A204.1 (cell line): ENCODE measurements at regions not wholly inside any gene's neighbourhood (a gene's known extent, or its start where the extent isn't known, plus 50 kb on each side); places are given as distances from the start of the nearest gene placed in this dataset.
"Not testable (repeated sequence)": the region's sequence is repeated elsewhere in the genome, so short reads cannot be mapped to it uniquely, and the experiment has no call there.

Source experiments
- FAIRE-seq: peaks from 2 replicates; lab custom pipeline; 2012; peaks lifted over from hg19 to GRCh38; lab: Jason Lieb, UNC

DNA sequence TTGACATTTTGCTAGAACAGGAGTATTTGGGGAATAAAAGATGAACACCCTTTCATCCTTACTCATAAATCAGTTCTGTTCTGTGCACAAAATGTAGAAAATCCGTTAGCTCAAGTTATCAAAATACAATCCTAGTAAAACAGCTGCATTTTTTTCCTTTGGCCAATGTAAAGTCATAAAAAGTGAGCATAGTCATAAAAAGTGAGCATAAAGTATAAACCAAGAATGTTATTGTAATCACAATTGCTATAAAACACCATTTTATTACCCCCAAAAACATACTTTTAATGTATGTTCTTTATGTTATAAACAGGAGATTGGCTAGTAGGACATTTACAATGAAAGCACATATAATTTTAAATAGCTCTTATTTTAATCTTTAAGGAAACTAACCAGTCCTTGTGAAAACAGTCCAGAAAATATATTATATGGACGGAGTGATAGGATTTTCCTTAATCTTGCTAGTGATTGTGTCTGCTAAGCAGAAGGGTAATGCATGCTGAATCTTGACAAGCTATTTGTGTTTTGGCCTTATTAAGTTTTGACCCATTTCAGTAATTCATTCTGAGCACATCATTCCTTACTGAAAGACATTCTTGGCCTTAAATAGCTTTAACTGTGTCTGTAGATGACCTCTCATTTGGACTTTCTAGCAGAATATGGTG is 891.8 kb downstream of the DSC3 start:
- no peak for FAIRE-seq

DNA sequence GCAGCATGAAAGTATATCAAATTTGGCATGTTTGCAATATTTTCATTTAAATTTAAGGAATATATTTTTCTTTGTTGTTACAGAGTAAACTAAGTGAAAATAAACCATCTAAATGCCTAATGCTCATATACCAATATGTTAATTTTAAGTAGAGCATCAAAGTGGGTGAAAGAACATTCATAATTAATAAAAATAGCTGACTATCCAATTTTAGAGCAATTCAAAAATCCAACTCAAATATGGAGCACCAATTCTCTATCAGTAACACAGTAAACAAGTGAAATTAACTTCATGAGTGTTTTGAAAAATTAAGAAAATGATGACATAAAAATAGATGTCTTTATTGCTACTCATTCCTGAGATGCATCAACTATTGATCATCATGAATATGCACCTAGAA is 893.0 kb downstream of the DSC3 start:
- FAIRE-seq = no peak

DNA sequence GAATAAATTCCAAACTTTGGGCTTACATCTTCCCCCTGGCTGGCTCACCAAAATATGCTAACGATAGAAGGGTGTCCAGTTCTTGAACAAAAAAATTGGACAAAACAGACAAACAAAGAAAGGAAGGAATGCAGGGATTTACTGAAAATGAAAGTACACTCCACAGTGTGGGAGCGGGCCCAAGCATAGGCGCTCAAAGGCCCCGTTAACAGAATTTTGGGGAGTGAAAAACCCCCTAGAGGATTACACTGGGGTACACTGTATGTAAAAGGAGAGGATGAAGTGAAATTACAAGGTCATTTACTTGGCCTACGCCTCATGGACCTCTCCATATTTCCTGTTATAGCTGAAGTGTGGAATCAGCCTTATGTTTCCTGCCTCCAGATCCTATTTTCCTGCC is 899.7 kb downstream of the DSC3 start:
- FAIRE-seq = no peak

DNA sequence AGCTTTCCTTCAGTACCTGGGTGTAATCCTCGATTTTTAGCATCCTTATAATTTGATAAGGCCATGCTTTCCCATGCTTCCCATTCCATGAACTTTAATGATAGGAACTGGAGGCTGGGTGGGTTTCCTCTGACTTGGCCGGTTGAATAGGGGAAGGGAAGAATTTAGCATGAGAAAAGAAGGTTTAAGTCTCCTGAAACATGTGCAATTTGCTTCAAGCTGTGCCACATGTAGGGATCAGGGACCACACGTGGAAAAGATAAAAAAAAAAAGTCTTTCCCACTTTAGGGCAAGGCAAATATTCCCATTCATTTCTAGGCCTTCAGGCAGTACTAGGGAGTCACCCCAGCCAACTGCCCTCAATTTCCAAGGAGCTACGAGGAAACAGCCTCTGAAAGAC is 900.3 kb downstream of the DSC3 start:
- FAIRE-seq = no peak

DNA sequence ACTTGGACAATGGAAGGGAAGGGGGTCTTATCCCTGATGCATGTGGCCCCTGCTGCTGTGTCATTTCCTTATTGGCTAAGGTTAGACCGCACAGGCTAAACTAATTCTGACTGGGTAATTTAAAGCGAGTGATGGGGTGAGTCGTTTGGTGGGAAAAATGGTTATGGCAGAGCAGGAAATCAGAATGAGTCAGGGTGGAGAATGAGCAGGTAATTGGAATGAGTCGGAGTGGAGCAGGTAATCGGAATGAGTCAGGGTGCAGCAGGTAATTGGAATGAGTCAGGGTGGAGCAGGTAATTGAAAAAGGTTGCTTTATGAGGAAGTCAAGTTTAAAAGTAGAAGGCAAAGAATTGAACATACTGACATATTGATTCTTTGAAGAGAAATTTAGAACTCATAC is 901.0 kb downstream of the DSC3 start:
- not testable (repeated sequence) for FAIRE-seq

DNA sequence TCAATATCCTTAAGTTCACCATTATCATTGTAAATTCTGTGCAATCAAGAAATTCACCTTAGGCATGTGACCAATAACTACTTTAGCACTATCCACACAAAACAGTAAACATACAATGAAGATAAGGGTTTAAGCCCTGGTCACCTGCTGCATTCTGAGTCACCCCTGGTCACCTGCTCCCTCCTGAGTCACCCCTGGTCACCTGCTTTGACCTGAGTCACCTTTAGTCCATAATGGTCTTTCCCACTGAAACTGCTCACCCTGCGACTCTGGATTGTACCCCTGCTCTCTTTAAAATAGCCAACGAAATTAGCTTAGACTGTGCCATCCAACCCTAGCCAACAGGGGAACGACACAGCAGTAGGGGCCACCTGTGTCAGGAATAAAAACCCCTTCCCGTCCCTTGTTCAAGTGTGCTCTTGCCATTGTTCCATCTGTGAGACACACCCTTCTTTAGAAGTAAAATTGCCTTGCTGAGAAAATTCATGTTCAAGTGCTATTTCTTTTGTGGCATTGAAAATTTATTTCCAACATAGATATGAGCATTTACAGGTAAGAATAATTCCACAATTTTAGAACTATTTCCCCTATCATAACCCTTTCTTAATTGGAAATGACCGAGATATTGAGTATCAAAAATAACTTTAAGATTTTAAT is 902.8 kb downstream of the DSC3 start:
- FAIRE-seq = no peak

DNA sequence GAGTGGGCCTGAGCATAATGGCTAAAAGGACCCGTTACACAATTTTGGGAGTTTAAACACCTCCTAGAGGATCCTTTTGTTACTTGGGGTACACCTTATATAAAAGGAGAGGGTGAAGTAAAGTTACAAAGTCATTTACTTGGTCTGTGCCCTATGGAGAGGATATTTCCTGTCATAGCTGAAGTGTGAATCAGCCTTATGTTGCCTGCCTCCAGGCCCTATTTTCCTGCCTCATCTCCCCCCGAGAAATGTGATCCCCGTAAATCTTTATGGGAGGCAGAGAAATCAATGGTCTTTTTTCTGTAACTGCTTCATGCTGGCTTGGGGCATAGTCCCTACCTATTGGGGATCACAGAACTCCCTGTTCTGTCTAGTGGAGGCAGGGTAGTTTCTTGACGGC is 906.6 kb downstream of the DSC3 start:
- no peak for FAIRE-seq

DNA sequence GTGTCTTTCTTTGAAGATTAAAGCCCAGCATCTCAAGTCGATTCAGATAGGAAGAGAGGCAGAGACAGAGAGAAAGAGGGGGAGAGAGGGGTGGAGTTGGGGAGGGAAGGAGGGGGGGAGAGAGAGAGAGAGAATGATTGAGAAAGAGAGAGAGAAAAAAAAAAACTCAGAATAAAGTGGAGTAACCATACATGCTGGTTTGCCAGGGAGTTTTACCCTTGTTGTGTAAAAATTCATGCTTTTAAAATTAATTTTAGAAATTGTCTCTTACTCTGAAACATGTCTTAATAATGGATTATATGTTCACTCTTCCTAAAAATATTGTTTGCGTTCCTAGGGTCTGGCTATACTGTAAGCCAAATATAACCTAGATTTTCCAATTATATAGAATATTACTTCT is 908.5 kb downstream of the DSC3 start:
- FAIRE-seq = no peak

DNA sequence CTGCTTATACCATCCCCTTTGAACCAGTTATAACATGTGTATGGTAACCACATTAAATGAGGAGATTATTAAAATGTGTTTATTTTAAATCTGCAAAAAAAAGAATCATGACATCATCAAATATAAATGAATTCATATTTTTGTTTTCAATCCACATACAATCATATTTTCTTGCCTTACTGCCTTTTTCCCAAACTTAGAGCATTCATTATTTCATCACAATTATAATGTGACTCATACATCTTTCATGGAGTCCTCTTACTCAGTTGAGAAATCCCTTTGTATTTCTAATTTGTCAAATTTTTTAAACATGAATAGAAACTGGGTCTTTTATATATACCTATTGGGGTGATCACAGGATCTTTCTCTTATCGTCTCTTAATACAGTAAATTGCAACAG is 909.6 kb downstream of the DSC3 start:
- no peak for FAIRE-seq

DNA sequence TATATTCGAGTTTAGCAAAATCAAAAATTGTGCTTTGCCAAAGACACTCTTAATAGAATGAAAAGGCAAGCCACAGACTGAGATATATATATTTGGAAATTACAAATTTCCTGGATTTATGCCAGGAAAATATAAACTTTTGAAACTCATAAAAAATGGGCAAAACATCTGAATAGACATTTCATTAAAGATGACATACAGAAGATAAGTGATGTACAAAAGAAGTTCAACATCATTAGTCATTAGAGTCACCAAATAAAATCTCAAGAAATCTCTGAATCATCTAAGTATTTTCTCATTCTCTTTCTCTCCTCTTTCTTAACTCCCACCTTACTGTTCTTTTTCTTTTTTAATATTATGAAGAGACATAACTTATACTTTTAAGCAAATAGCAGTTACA is 921.1 kb downstream of the DSC3 start:
- no peak for FAIRE-seq

DNA sequence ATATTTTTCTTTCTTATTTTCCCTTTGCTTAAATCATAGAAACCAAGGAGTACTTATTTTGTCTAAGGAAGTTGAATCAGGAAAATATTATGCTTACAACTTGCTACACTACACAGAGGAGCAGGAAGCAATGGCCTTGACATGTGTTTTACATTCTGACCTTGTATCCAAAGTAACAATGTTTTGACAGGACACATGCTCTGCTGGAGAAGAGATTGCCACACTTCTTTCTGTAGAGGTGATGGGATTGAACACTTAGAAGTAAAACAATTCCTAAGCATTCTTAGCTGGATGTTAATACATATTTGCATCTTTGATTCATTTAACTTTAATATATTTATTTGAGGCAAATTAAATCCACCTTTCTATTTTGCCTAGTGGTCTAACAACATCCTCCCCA is 929.1 kb downstream of the DSC3 start:
- no peak for FAIRE-seq

DNA sequence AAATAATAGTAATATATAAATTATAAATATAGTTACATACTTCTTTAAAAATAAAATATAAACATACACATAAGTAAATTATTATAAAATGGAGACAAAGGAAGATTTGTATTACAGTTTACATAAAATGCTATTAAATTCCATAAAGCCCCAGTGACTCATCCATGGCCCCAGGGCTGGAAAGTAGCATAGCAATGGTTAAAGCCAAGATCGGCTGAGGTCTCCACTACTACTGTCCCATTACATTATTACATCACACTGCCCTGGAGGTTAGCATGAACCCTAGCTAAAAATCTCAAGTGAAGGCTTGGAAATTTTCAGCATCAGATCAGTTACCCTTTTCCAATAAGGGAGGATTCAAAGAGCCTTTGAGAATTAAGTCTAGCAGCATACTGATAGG is 936.2 kb downstream of the DSC3 start:
- peak; percentile 30 for FAIRE-seq

DNA sequence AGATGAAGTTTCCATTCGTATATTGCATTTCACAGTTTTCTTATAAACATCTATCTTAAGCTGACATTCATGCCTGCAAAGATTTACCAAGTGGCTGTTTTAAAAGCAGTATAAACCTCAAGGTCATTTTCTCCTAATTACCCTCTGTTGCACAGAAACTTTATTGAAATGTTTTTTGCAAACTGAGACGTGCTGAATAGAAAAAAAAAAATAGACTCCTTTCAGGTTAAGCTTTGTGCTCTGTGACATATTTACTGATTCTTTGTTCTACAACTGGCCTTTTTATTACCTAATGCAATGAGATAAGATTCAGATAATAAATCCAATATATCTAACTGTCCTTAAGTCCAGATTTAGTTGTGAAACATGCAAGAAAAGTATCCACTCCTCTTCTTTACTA is 938.7 kb downstream of the DSC3 start:
- no peak for FAIRE-seq

DNA sequence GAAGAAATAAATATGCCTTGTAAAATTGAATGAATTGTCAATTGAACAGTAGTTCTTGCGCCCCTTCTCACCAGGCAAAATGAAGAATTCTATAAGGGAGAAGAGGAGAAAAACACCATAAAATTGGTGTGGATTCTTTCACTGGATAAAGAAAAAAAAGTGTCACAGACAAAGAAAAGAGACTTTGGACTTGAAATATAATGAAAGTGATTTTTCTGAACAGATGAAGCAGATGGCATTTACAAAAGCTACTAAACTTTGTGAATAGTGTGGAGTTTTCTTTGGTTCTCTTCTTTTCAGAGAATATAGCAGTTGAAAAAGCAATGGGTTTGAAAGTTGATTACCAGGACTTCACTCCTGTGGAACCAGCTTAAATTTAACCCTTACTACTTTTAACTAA is 945.7 kb downstream of the DSC3 start:
- no peak for FAIRE-seq

DNA sequence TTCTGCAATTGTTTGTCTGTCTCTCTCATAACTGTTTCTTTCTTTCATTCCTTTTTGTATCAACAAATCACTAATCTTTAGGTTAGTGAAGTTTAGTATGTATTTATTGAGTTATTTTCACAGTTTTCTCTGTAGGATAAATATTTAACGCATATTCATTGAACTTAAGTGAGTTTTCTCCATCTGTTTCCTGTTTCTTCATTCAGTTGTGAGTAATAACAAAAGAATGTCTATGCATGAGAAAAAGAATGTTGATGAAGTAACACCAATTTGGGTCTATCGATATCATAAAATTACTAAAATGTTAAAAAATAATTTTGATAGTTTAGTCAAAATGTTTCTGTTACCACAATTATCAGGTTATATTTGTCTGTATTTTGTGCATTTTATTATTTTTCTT is 948.0 kb downstream of the DSC3 start:
- FAIRE-seq = no peak

DNA sequence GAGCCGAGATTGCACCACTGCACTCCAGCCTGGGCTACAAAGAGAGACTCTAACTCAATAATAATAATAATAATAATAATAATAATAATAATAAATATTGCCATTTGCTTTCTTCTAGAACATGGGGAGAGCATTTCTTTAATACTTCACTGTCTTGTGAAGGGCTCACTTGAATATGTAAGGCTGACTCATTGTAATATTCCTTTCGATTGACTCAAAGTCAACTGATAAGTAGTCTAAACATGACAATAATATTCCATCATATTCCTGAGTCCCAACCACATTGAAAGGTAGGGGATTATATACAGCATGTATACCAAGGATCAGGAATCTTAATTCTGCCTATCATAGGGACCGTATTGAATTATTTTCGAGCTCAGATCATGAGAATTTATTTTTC is 949.2 kb downstream of the DSC3 start:
- FAIRE-seq = no peak

DNA sequence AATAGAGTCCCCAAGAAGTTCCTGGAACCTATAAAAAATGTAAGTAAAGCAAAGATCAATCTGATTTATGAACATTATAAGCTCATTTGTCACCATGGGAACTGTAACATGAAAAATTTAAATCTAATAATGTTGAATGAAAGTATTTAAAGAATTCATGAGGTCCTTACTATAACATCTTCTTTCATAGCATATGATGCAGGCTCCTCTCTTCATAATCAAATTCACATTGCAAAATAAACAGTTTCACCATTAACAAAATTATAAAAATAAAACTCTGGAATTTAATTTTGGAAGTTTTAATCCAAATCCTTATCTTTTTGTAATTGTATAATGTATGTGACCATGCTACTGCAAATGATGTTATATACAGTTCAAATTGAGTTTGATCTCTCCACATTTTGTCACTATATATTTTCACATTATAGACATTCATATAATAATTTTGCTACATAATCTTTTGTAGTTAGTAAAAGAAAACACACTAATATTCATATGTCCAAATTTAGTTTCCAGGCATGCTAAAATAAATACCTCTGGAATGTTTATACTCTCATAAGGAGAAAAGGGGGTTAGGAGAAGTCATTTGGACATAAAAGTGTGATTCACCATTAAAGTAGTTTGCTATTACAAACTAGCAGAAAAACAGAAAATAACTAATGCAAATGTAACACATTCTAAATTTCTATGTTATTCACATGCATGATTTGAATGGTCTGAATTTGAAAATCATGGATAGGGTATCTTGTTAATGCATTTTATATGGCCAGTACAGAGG is 954.1 kb downstream of the DSC3 start:
- no peak for FAIRE-seq

DNA sequence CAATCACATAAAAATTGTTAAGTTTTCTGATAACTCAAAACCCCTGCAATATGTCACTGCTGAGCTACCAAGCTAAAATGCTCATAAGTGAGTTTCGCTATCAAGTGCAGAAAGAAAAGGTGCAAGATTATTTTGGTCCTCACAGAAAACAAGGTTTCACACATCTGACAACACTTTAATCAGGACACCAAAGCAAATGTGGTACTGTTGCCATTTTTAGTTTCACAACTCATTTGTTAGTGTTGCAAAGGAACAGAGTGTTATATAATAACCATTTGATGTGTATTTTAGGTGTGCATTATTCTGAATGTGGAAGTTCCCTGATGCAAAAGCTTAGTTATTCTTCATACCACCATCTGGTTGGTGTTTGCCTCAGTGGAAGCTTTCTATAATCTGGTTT is 956.2 kb downstream of the DSC3 start:
- FAIRE-seq = no peak

DNA sequence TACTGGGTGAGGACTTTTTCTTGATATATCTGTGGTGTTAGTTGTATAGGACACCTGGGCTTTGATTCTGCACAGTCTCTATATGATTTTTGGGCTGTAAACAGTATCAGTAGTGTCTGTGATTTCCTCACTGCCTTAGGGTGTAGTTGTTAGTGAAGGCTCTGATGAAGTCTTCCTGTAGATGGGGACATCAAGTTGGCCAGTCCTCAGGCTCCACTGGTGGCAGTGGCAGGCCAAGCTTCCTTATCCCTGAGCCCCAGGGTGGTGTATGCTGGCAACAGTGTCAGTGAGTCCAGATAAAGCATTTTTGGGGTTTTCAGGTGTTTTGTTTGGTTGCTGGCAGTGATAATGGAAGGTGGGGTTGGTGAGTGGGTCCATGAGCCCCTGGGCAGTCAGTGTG is 961.4 kb downstream of the DSC3 start:
- no peak for FAIRE-seq

DNA sequence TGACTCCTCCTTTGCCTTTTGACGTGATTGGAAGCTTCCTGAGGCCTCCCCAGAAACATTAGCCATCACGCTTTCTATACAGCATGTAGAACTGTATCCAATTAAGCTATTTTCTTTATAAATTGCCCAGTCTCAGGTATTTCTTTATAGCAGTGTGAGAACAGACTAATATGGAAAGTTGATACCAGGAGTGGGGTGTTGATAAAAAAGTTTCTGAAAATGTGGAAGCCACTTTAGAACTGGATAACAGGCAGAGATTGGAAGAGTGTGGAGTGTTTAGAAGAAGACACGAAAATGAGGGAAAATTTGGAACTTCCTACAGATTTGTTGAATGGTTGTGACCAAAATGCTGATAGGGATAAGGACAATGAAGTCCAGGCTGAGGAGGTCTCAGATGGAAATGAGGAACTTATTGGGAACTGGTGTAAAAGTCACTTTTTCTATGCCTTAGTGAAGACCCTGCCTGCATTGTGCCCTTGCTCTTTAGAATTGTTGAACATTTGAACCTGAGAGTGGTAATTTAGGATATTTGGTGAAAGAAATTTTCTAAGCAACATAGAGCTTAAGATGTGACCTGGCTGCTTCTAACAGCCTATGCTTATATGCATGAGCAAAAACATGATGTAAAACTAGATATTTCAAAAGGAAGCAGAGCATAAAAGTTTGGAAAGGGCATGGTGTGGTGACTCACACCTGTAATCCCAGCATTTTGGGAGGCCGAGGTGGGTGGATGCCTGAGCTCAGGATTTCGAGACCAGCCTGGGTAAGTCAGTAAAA is 969.7 kb downstream of the DSC3 start:
- FAIRE-seq = no peak

DNA sequence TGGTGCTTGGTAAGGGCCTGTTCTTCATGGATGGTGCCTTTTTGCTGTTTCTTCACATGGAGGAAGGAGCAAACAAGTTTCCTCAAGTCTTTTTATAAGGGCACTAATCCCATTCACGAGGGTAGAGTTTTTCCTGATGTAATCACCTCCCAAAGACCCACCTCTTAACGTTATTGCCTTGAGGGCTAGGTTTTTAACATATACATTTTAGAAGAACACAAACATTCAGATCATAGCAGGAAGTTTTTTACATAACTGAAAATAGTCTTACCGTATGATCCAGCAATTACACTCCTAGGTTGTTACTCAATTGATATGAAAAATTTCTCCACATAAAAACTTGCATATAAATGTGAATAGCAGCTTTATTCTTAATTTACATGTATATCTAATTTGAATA is 976.3 kb downstream of the DSC3 start:
- no peak for FAIRE-seq

DNA sequence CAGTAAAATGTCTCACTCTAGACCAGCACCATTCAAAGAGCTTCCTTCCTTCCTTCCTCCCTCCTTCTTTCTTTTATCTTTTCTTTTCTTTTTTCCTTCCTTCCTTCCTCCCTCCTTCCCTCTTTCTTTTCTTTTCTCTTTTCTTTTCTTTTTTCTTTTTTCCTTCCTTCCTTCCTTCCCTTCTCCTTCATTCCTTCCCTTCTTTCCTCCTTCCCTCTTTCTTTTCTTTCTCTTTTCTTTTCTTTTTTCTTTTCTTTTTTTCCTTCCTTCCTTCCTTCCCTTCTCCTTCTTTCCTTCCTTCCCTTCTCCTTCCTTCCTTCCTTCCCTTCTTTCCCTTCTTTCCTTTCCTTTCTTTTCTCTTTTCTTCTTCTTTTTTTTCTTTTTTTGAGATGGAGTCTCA is 985.1 kb downstream of the DSC3 start:
- no peak for FAIRE-seq

DNA sequence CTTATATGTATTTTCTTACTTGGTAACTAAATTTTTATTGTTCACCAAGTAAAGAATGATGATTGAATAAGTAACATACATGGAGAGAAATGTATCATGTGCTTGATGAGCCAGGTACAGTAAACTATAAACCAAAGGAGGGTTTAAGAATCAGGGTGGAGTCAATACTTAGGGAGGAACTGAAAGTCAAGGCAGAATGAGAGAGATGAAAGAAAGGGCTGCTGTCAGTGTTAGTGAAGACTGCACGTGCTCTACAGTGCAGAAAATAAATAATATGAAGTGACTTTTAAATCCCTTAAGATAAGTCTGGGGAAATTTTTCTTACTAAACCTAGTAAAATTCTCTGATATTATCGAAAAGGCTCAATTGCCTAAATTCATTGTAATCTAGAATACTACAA is 986.0 kb downstream of the DSC3 start:
- no peak for FAIRE-seq
